B cell (primary cell): ENCODE measurements at regions not wholly inside any gene's neighbourhood (a gene's known extent, or its start where the extent isn't known, plus 50 kb on each side); places are given as distances from the start of the nearest gene placed in this dataset.

Experiments used
- CTCF ChIP-seq: fragments of 200-600 bp; IDR thresholded peaks from one replicate; pipeline ENCODE4 v1.8.0; 2022; ENCODE audit warnings: antibody characterized with exemption, mild to moderate bottlenecking
- EZH2 ChIP-seq: IDR thresholded peaks from 2 replicates; pipeline ENCODE4 v1.6.1; 2012; ENCODE audit warnings: borderline replicate concordance, low read depth, mild to moderate bottlenecking, moderate library complexity, low read length; ENCODE audit not compliant: insufficient read depth, poor library complexity, severe bottlenecking

GRCh38 chr3:87550892-87551291 lies 274.5 kb upstream of the POU1F1 start:
- no peak for TF ChIP-seq CTCF
- no peak for TF ChIP-seq EZH2
